ENCODE measurements at regions not wholly inside any gene's neighbourhood (a gene's known extent, or its start where the extent isn't known, plus 50 kb on each side); places are given as distances from the start of the nearest gene placed in this dataset.
A peak's percentile ranks its signal among the peaks of the same experiment; 100 is the strongest.

DNA sequence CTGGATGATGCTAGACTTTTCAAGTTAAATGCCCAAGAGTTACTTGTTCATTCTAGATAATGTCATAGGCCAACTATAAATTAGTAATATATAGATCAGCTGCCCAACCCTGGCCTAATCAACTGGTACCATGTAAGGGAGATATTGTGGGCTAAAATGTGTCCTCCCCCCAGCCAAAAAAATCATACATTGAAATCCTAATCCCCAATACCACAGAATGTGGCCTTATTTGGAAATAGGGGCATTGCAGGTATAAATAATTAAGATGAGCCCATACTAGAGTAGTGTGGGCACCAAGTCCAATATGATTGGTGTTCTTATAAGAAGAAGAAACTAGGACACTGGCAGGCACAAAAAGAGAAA is 92.5 kb downstream of the RPL22L1 start:
- DNase-seq (ENCODE audit: insufficient read length, low spot score, missing footprints), result no peak
- no peaks in the 10 kb centered on the region for H4K20me1 ChIP-seq (ENCODE audit: insufficient read depth, low read length)
- no peaks in the 10 kb centered on the region for H3K79me2 ChIP-seq (ENCODE audit: insufficient read depth, low read length)
- no peaks in the 10 kb centered on the region for H3K36me3 ChIP-seq (ENCODE audit: insufficient read depth, low read length)
- TF ChIP-seq, protein P1, sequence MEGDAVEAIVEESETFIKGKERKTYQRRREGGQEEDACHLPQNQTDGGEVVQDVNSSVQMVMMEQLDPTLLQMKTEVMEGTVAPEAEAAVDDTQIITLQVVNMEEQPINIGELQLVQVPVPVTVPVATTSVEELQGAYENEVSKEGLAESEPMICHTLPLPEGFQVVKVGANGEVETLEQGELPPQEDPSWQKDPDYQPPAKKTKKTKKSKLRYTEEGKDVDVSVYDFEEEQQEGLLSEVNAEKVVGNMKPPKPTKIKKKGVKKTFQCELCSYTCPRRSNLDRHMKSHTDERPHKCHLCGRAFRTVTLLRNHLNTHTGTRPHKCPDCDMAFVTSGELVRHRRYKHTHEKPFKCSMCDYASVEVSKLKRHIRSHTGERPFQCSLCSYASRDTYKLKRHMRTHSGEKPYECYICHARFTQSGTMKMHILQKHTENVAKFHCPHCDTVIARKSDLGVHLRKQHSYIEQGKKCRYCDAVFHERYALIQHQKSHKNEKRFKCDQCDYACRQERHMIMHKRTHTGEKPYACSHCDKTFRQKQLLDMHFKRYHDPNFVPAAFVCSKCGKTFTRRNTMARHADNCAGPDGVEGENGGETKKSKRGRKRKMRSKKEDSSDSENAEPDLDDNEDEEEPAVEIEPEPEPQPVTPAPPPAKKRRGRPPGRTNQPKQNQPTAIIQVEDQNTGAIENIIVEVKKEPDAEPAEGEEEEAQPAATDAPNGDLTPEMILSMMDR (IDR thresholded peaks at IDR 0.05; ENCODE audit: extremely low read depth, low read depth, low read length), result no peak
- H3K4me2 ChIP-seq (ENCODE audit: insufficient read depth, low read length), result no peak overlapping the region
- peaks cover 3% of the 10 kb centered on the region for H3K4me1 ChIP-seq (ENCODE audit: insufficient read depth, low read length)
- H3K27ac ChIP-seq (ENCODE audit: low read depth, low read length), result no peak overlapping the region
- no peak overlapping the region for H3K4me3 ChIP-seq (ENCODE audit: insufficient read depth, low read length)
- no peaks in the 10 kb centered on the region for H3K27me3 ChIP-seq (ENCODE audit: insufficient read depth, low read length)
- H2AFZ ChIP-seq (ENCODE audit: low read length), result no peak overlapping the region
- H3K9me3 ChIP-seq (ENCODE audit: low read depth, low read length), result no peaks in the 10 kb centered on the region

DNA sequence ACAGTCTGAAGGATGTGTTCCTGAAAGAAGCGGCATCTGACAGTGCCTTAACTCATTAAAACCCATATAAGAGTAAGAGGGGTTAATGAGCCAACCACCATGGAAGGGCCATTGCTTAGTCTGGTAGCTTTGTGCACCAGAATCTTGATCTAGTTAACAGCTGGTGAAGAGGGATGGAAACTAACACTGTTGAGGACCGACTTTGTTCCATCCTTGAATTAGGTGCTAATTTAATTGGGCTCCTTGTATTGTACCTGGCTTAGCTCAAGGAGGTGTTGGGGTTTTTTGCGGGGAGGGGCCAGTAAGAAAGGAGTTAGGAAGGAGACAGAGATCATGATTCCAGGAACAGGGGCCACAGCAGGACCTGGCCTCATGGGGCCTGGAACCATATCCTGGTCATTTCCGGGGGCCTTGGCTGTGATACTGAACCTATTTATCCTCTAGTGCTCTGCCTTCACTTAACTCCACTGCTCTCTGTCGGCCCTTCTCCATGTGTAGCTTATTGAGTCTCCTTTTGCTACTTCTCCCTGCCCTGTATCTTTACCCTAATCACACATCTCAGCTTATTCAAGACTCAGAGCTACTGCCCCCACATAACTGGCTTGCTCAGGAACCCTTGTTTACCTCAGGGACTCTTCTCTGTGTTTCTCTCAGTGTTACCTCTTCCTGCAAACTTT is 93.0 kb downstream of the RPL22L1 start:
- no peaks in the 10 kb centered on the region for H3K9me3 ChIP-seq (ENCODE audit: low read depth, low read length)
- H3K27me3 ChIP-seq (ENCODE audit: insufficient read depth, low read length), result no peaks in the 10 kb centered on the region
- no peak overlapping the region for H3K27ac ChIP-seq (ENCODE audit: low read depth, low read length)
- no peaks in the 10 kb centered on the region for H3K36me3 ChIP-seq (ENCODE audit: insufficient read depth, low read length)
- H4K20me1 ChIP-seq (ENCODE audit: insufficient read depth, low read length), result no peaks in the 10 kb centered on the region
- H3K4me1 ChIP-seq (ENCODE audit: insufficient read depth, low read length), result peaks cover 8% of the 10 kb centered on the region
- H3K4me3 ChIP-seq (ENCODE audit: insufficient read depth, low read length), result no peak overlapping the region
- no peak overlapping the region for H2AFZ ChIP-seq (ENCODE audit: low read length)
- no peak overlapping the region for H3K4me2 ChIP-seq (ENCODE audit: insufficient read depth, low read length)
- TF ChIP-seq, protein P1 (IDR thresholded peaks at IDR 0.05; ENCODE audit: extremely low read depth, low read depth, low read length), result no peak
- DNase-seq (ENCODE audit: insufficient read length, low spot score, missing footprints), result no peak
- H3K79me2 ChIP-seq (ENCODE audit: insufficient read depth, low read length), result no peaks in the 10 kb centered on the region

DNA sequence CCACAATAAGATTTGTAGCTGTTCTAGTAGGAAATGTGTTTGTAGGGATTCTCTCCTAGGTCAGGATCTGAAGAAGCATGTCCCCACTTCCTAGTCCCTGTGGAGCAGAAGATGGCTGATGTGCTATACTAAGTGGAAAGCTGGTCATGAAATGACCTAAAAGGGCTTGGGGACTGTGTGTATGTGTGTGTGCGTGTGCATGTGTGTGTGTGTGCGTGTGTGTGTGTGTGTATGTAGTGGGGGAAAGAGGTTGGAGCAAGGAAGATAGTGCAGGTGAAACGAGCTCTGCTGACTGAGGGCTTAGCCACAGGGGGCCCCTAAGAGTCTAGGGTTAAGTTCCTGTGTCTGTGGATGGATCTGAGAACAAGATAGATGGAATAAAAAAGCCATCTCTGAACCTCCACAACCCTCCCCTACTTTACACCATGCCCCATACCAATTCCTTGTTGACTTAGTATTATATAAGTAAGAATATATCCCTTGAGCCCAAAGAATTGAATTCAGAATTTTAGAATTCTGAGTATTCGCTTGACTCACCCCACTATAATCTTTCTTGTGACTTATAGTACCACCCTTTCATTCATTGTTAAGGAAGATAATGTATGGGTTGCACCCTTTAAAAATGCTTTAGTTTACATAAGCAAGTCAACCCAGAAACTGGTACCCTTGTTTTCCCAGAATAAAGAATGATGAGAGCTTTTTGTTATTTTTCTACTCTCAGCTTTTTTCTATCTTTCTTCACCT is 96.1 kb downstream of the RPL22L1 start:
- Histone ChIP-seq H3K36me3 (ENCODE audit: insufficient read depth, low read length) (no peaks in the 10 kb centered on the region), H3K4me1 (ENCODE audit: insufficient read depth, low read length) (peaks cover 16% of the 10 kb centered on the region), H3K4me3 (ENCODE audit: insufficient read depth, low read length) (no peak overlapping the region), H3K9me3 (ENCODE audit: low read depth, low read length) (no peaks in the 10 kb centered on the region), H3K4me2 (ENCODE audit: insufficient read depth, low read length) (no peak overlapping the region), H3K79me2 (ENCODE audit: insufficient read depth, low read length) (no peaks in the 10 kb centered on the region), H3K27ac (ENCODE audit: low read depth, low read length) (no peak overlapping the region), H2AFZ (ENCODE audit: low read length) (peak overlapping the region; percentile 60), H3K27me3 (ENCODE audit: insufficient read depth, low read length) (no peaks in the 10 kb centered on the region), H4K20me1 (ENCODE audit: insufficient read depth, low read length) (no peaks in the 10 kb centered on the region)
- TF ChIP-seq, protein P1 (IDR thresholded peaks at IDR 0.05; ENCODE audit: extremely low read depth, low read depth, low read length), result no peak
- no peak for DNase-seq (ENCODE audit: insufficient read length, low spot score, missing footprints)

DNA sequence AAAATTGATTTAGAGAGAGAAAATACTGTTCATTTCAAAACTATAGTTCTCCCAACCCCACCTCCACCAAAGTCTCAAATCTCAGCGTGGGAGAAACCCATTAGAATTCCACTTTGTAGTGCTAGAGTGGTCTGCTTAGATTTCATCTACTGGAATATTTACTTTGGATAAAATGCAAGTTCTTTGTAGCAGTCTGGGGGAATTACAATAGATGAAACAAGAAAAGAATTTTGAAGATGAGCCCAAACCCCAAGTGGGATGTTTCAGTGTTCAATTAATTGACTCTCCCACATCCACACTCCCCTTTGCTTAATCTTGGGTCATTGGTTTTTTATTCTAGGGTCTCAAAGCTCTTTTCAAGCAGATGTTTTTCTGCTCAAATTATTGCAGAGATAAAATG is 97.8 kb downstream of the RPL22L1 start:
- Histone ChIP-seq H4K20me1 (ENCODE audit: insufficient read depth, low read length) (no peaks in the 10 kb centered on the region), H3K36me3 (ENCODE audit: insufficient read depth, low read length) (no peaks in the 10 kb centered on the region), H3K4me3 (ENCODE audit: insufficient read depth, low read length) (no peak overlapping the region), H3K27me3 (ENCODE audit: insufficient read depth, low read length) (no peaks in the 10 kb centered on the region), H3K4me2 (ENCODE audit: insufficient read depth, low read length) (no peak overlapping the region), H3K4me1 (ENCODE audit: insufficient read depth, low read length) (peaks cover 27% of the 10 kb centered on the region), H2AFZ (ENCODE audit: low read length) (no peak overlapping the region), H3K27ac (ENCODE audit: low read depth, low read length) (no peak overlapping the region), H3K79me2 (ENCODE audit: insufficient read depth, low read length) (no peaks in the 10 kb centered on the region), H3K9me3 (ENCODE audit: low read depth, low read length) (no peaks in the 10 kb centered on the region)
- TF ChIP-seq, protein P1 (IDR thresholded peaks at IDR 0.05; ENCODE audit: extremely low read depth, low read depth, low read length), result no peak
- no peak for DNase-seq (ENCODE audit: insufficient read length, low spot score, missing footprints)

All from osteoblast (primary cell).